Smooth muscle cell (in vitro differentiated cells): ENCODE measurements at regions not wholly inside any gene's neighbourhood (a gene's known extent, or its start where the extent isn't known, plus 50 kb on each side); places are given as distances from the start of the nearest gene placed in this dataset.

Source experiments
- DNase-seq: peaks from one replicate; lab custom pipeline; 2025; ENCODE audit not compliant: unreplicated experiment; lab: John Stamatoyannopoulos, UW
- H2AFZ ChIP-seq: fragments of 200-600 bp; sonication (generic); 2 replicates; pipeline ENCODE4 v1.6.0; 2016; ENCODE audit warnings: antibody characterized with exemption, low read depth, mild to moderate bottlenecking
- H3F3A ChIP-seq: fragments of 200-600 bp; sonication (generic); 2 replicates; pipeline ENCODE4 v1.6.0; 2017; ENCODE audit warnings: antibody characterized with exemption, low read depth
- H3K27ac ChIP-seq: fragments of 200-600 bp; sonication (generic); 2 replicates; pipeline ENCODE4 v1.5.1; 2016; ENCODE audit warnings: low read depth, mild to moderate bottlenecking
- H3K27me3 ChIP-seq: fragments of 200-600 bp; sonication (generic); 2 replicates; pipeline ENCODE4 v1.6.1; 2016; ENCODE audit warnings: low read depth, mild to moderate bottlenecking
- H3K36me3 ChIP-seq: fragments of 200-600 bp; sonication (generic); 2 replicates; pipeline ENCODE4 v1.5.1; 2016; ENCODE audit warnings: low read depth
- H3K4me1 ChIP-seq: fragments of 200-600 bp; sonication (generic); 2 replicates; pipeline ENCODE4 v1.5.1; 2016; ENCODE audit warnings: low read depth
- H3K4me2 ChIP-seq: fragments of 200-600 bp; sonication (generic); 2 replicates; pipeline ENCODE4 v1.6.0; 2016; ENCODE audit warnings: mild to moderate bottlenecking
- H3K4me3 ChIP-seq: fragments of 200-600 bp; sonication (generic); 2 replicates; pipeline ENCODE4 v1.5.1; 2016; ENCODE audit warnings: mild to moderate bottlenecking
- H3K79me2 ChIP-seq: fragments of 200-600 bp; sonication (generic); 2 replicates; pipeline ENCODE4 v1.6.0; 2016; ENCODE audit warnings: low read depth, mild to moderate bottlenecking
- H3K9ac ChIP-seq: fragments of 200-600 bp; sonication (generic); 2 replicates; pipeline ENCODE4 v1.6.0; 2016; ENCODE audit warnings: low read depth
- H3K9me3 ChIP-seq: fragments of 200-600 bp; sonication (generic); replicated peaks from 2 replicates; pipeline ENCODE4 v1.5.1; 2016; ENCODE audit warnings: low read depth
- H4K20me1 ChIP-seq: fragments of 200-600 bp; sonication (generic); 2 replicates; pipeline ENCODE4 v1.6.0; 2016; ENCODE audit warnings: low read depth
- CTCF ChIP-seq: fragments of 200-600 bp; sonication (generic); IDR thresholded peaks from 2 replicates; pipeline ENCODE4 v1.5.1; 2017; ENCODE audit warnings: borderline replicate concordance, mild to moderate bottlenecking, antibody characterized with exemption; ENCODE audit not compliant: insufficient read depth, poor library complexity, severe bottlenecking
- WGBS: methylation state at CpG from one replicate; pipeline ENCODE4 v1.1.7; 2016; ENCODE audit warnings: low lambda C conversion rate; 5-methylcytosine and 5-hydroxymethylcytosine counted together

- 73% methylated on average over 1 of the region's 1 CpG for WGBS
- Histone ChIP-seq H3F3A (no peaks in the 10 kb centered on the region), H3K9me3 (no peaks in the 10 kb centered on the region), H3K9ac (no peak overlapping the region), H3K4me3 (no peak overlapping the region), H2AFZ (no peak overlapping the region), H4K20me1 (no peaks in the 10 kb centered on the region), H3K4me1 (no peaks in the 10 kb centered on the region), H3K27ac (no peak overlapping the region), H3K4me2 (no peak overlapping the region), H3K27me3 (no peaks in the 10 kb centered on the region), H3K36me3 (no peaks in the 10 kb centered on the region), H3K79me2 (no peaks in the 10 kb centered on the region)
- DNase-seq, result no peak
- no peak for TF ChIP-seq CTCF
Measured at GRCh38 chr3:21043139-21043538, 707.9 kb downstream of the ZNF385D start.

- Histone ChIP-seq H3K27me3 (no peaks in the 10 kb centered on the region), H4K20me1 (no peaks in the 10 kb centered on the region), H3K9me3 (no peaks in the 10 kb centered on the region), H3K27ac (no peak overlapping the region), H3K4me3 (no peak overlapping the region), H3K4me1 (no peaks in the 10 kb centered on the region), H2AFZ (no peak overlapping the region), H3K79me2 (no peaks in the 10 kb centered on the region), H3K4me2 (no peak overlapping the region), H3K36me3 (no peaks in the 10 kb centered on the region), H3F3A (no peaks in the 10 kb centered on the region), H3K9ac (no peak overlapping the region)
- no peak for DNase-seq
- no peak for TF ChIP-seq CTCF
- WGBS, result 96% methylated on average over 9 of the region's 9 CpGs
Measured at GRCh38 chr3:21042184-21042583, 708.8 kb downstream of the ZNF385D start.

GRCh38 chr3:21041621-21042020 lies 709.4 kb downstream of the ZNF385D start:
- Histone ChIP-seq H3K36me3 (no peaks in the 10 kb centered on the region), H3K27ac (no peak overlapping the region), H4K20me1 (no peaks in the 10 kb centered on the region), H3K27me3 (no peaks in the 10 kb centered on the region), H3K79me2 (no peaks in the 10 kb centered on the region), H3F3A (no peaks in the 10 kb centered on the region), H2AFZ (no peak overlapping the region), H3K4me1 (no peaks in the 10 kb centered on the region), H3K9me3 (no peaks in the 10 kb centered on the region), H3K4me3 (no peak overlapping the region), H3K4me2 (no peak overlapping the region), H3K9ac (no peak overlapping the region)
- no peak for TF ChIP-seq CTCF
- WGBS, result 15% methylated on average over 1 of the region's 1 CpG
- DNase-seq, result no peak

GRCh38 chr3:21036888-21037287 lies 714.1 kb downstream of the ZNF385D start:
- Histone ChIP-seq H3K36me3 (no peaks in the 10 kb centered on the region), H3F3A (no peaks in the 10 kb centered on the region), H3K4me3 (no peak overlapping the region), H3K9ac (no peak overlapping the region), H3K4me1 (no peaks in the 10 kb centered on the region), H3K79me2 (no peaks in the 10 kb centered on the region), H3K27me3 (no peaks in the 10 kb centered on the region), H4K20me1 (no peaks in the 10 kb centered on the region), H3K27ac (no peak overlapping the region), H2AFZ (no peak overlapping the region), H3K4me2 (no peak overlapping the region), H3K9me3 (no peaks in the 10 kb centered on the region)
- 94% methylated on average over 1 of the region's 1 CpG for WGBS
- TF ChIP-seq CTCF, result no peak
- no peak for DNase-seq
